ENCODE measurements at regions not wholly inside any gene's neighbourhood (a gene's known extent, or its start where the extent isn't known, plus 50 kb on each side); places are given as distances from the start of the nearest gene placed in this dataset.
"Not testable (repeated sequence)": the region's sequence is repeated elsewhere in the genome, so short reads cannot be mapped to it uniquely, and the experiment has no call there.

- no peak for DNase-seq
Observed at GRCh38 chr3:178203650-178204049, 332.6 kb upstream of the KCNMB2 start.

- no peak for DNase-seq
Observed at GRCh38 chr3:178205740-178206139, 330.5 kb upstream of the KCNMB2 start.

- no peak for DNase-seq
Observed at GRCh38 chr3:178206521-178206920, 329.7 kb upstream of the KCNMB2 start.

- DNase-seq = not testable (repeated sequence)
Observed at GRCh38 chr3:178207161-178207560, 329.1 kb upstream of the KCNMB2 start.

- not testable (repeated sequence) for DNase-seq
Observed at GRCh38 chr3:178207627-178208026, 328.6 kb upstream of the KCNMB2 start.

GRCh38 chr3:178209116-178209515 is 327.1 kb upstream of the KCNMB2 start:
- not testable (repeated sequence) for DNase-seq

GRCh38 chr3:178209618-178210017 is 326.6 kb upstream of the KCNMB2 start:
- DNase-seq = not testable (repeated sequence)

GRCh38 chr3:178211086-178211485 is 325.1 kb upstream of the KCNMB2 start:
- DNase-seq = not testable (repeated sequence)

GRCh38 chr3:178217479-178217878 is 318.8 kb upstream of the KCNMB2 start:
- DNase-seq = no peak

GRCh38 chr3:178218231-178218630 is 318.0 kb upstream of the KCNMB2 start:
- no peak for DNase-seq

GRCh38 chr3:178219661-178220060 is 316.6 kb upstream of the KCNMB2 start:
- not testable (repeated sequence) for DNase-seq

GRCh38 chr3:178223876-178224275 is 312.4 kb upstream of the KCNMB2 start:
- no peak for DNase-seq

- DNase-seq = no peak
Observed at GRCh38 chr3:178226094-178226493, 310.1 kb upstream of the KCNMB2 start.

- DNase-seq = no peak
Observed at GRCh38 chr3:178231645-178232044, 304.6 kb upstream of the KCNMB2 start.

- no peak for DNase-seq
Observed at GRCh38 chr3:178233371-178234071, 302.7 kb upstream of the KCNMB2 start.

GRCh38 chr3:178236555-178237277 is 299.5 kb upstream of the KCNMB2 start:
- DNase-seq = no peak

- DNase-seq = no peak
Observed at GRCh38 chr3:178238179-178238578, 298.1 kb upstream of the KCNMB2 start.

GRCh38 chr3:178244733-178245709 is 291.2 kb upstream of the KCNMB2 start:
- DNase-seq = no peak

GRCh38 chr3:178246004-178246403 is 290.2 kb upstream of the KCNMB2 start:
- no peak for DNase-seq

GRCh38 chr3:178255315-178255714 is 280.9 kb upstream of the KCNMB2 start:
- DNase-seq = no peak

GRCh38 chr3:178257491-178257890 is 278.7 kb upstream of the KCNMB2 start:
- DNase-seq = no peak

GRCh38 chr3:178258121-178258520 is 278.1 kb upstream of the KCNMB2 start:
- DNase-seq = no peak

GRCh38 chr3:178259703-178260102 is 276.5 kb upstream of the KCNMB2 start:
- DNase-seq = no peak

Data from SW 1271 (cell line).